ENCODE measurements at regions not wholly inside any gene's neighbourhood (a gene's known extent, or its start where the extent isn't known, plus 50 kb on each side); places are given as distances from the start of the nearest gene placed in this dataset.
"Not testable (repeated sequence)": the region's sequence is repeated elsewhere in the genome, so short reads cannot be mapped to it uniquely, and the experiment has no call there.

DNA sequence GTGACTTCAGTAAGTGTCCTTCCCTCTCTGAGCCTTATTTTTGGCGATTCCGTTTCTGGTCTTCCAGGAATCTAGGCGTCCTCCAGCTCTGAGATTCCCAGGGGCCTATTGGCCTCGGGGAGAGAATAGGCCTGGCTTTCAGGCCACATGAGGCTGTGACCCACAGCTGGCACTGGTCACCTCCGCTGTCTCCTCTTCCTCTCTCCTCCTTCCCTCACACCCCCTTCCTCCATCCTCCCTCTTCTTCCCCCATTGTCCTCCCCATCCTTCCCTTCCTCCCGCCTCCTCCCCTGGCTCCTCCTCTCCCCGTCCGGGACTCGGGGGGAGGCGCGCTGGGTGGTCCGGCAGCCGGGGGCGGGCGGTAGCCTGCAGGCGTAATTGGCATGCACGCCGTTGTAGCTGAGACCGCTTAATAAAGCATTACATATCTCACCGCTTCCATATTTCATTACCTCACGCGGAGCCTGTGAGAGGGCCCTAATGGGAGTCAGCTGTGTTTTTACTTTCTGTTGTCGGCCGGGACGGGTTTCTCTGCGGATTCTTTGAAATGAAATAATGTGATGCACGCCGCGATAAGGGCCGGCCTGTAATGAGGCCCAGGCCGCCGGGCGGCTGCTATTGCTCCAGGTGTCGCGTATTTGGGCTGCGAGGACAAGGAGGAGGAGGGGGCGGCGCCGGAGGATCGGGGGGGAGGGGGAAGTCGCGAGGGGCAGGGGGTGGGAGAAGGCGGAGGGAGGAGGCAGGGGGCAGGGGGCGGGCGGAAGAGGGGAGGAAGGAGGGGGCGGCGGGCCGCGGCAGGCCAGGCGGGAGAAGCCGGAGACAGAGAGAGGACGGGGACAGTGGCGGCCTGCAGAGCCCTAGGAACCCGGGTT lies 95.3 kb downstream of the FOXD2 start:
- DNase-seq (ENCODE audit: low read depth), result no peak
- H3K4me3 ChIP-seq (ENCODE audit: low read depth, low read length), result no peak overlapping the region

DNA sequence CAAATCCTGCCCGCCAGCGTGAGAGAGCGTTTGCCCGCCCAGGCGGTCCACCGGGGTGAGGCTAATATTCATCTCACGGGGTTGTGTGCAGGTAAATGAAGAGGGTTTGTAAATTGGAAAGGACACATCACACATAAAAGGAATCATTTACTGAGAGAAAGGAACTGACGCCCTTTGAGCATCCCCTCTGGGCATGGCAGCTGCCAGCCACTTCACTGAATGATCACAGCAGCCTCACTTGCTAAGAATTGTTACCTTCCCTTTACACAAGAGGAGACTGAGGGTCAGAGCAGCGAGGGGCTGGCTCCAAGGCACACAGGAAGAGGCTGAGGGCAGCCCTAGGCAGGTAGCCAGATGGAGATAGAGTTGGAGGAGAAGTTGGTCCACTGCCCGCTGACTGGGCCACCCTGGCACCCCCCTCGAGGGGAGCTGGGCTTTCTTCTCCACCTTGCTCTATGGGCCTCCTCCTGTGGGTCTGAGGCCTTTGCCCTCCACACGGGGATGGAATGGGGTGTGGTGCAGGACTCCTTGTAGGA lies 96.0 kb downstream of the FOXD2 start:
- no peak for DNase-seq (ENCODE audit: low read depth)
- H3K4me3 ChIP-seq (ENCODE audit: low read depth, low read length), result no peak overlapping the region
- TF ChIP-seq, protein P1, sequence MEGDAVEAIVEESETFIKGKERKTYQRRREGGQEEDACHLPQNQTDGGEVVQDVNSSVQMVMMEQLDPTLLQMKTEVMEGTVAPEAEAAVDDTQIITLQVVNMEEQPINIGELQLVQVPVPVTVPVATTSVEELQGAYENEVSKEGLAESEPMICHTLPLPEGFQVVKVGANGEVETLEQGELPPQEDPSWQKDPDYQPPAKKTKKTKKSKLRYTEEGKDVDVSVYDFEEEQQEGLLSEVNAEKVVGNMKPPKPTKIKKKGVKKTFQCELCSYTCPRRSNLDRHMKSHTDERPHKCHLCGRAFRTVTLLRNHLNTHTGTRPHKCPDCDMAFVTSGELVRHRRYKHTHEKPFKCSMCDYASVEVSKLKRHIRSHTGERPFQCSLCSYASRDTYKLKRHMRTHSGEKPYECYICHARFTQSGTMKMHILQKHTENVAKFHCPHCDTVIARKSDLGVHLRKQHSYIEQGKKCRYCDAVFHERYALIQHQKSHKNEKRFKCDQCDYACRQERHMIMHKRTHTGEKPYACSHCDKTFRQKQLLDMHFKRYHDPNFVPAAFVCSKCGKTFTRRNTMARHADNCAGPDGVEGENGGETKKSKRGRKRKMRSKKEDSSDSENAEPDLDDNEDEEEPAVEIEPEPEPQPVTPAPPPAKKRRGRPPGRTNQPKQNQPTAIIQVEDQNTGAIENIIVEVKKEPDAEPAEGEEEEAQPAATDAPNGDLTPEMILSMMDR (IDR thresholded peaks at IDR 0.05; ENCODE audit: low read depth, low read length, missing control alignments), result no peak

More for the DNA sequence above, 95.3 kb downstream of the FOXD2 start:
- TF ChIP-seq, protein P1 (IDR thresholded peaks at IDR 0.05; ENCODE audit: low read depth, low read length, missing control alignments), result no peak

DNA sequence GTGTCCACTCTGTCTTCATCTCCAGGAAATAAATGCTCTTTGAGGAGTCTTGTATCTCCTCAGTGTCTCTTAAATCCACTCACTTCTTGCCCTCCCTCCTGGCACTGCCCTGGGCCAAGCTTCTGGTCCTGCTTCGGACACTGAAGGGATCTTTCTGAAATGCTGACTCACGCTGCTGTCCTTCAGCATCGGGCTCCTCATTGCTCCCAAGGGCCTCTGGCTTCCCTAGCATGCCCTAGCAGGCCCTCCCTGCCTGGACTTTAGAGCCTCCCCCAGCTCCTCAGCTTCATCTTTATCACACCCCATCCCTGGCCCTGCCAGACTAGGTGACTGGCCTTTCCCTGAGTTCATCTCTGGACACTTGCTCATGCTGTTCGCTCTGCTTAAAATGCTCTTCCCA lies 96.6 kb downstream of the FOXD2 start:
- no peak for DNase-seq (ENCODE audit: low read depth)
- H3K4me3 ChIP-seq (ENCODE audit: low read depth, low read length), result no peak overlapping the region
- TF ChIP-seq, protein P1 (IDR thresholded peaks at IDR 0.05; ENCODE audit: low read depth, low read length, missing control alignments), result no peak

DNA sequence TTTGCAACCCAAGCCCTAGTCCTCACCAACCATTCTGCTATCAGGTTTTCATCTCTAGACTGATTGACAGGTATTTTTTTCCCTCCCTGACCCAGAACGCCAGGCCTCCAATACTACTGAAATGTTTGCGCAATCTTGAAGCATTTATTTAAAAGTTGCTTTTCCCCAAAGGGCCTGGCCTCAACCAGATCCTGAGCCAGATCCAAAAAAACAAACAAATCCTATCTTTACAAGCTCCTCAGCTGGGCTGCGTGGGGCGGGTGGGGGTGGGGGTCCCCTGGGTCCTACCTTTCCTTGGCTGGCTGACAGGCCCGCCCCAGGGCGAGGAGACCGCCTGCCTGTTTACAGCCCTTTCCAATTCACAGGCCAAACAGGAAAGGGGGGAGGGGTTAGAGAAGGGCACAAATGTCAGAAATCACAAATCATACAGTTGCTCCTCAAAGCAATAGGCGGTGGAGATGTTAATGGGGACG lies 98.8 kb downstream of the FOXD2 start:
- TF ChIP-seq, protein P1 (IDR thresholded peaks at IDR 0.05; ENCODE audit: low read depth, low read length, missing control alignments), result no peak
- no peak for DNase-seq (ENCODE audit: low read depth)
- no peak overlapping the region for H3K4me3 ChIP-seq (ENCODE audit: low read depth, low read length)

DNA sequence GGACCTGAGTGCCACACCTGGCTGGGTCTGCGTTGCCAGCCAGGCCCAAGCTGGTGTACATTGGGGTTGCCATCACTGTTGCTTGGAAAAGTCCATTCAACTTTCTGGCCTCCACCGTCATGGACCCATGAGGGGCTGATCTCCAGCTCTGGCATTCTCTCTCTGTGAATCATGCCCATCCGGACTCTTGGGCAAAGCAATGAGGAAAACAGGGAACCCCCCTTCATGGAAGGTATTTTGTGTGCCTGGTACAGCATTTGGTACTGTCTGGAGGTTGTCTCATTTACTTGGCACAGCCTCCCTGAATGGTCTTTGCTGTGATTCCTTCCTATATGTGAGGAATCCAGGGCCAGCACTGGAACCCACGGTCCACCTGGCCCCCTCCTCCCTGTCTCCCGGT lies 99.4 kb downstream of the FOXD2 start:
- DNase-seq (ENCODE audit: low read depth), result no peak
- TF ChIP-seq, protein P1 (IDR thresholded peaks at IDR 0.05; ENCODE audit: low read depth, low read length, missing control alignments), result no peak
- H3K4me3 ChIP-seq (ENCODE audit: low read depth, low read length), result no peak overlapping the region

DNA sequence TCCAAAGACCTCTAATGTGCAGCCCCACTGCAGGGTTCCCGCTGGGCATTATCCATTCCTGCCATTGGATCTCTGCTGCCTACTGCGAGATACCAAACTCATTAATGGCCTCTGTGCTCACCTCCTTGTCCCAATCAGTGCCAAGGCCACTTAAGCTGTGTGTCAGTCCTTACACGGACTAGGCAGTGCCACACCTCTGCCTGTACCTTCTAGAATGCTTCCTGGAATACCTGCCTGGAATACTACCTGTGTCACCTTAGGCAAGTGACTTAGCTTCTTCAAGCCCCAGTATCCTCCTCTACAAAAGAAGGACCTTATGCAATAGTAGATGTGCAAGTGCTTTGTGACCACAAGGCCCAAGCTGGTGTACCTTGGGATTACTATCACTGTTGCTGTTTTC lies 100.1 kb downstream of the FOXD2 start:
- TF ChIP-seq, protein P1 (IDR thresholded peaks at IDR 0.05; ENCODE audit: low read depth, low read length, missing control alignments), result no peak
- H3K4me3 ChIP-seq (ENCODE audit: low read depth, low read length), result no peak overlapping the region
- DNase-seq (ENCODE audit: low read depth), result no peak

DNA sequence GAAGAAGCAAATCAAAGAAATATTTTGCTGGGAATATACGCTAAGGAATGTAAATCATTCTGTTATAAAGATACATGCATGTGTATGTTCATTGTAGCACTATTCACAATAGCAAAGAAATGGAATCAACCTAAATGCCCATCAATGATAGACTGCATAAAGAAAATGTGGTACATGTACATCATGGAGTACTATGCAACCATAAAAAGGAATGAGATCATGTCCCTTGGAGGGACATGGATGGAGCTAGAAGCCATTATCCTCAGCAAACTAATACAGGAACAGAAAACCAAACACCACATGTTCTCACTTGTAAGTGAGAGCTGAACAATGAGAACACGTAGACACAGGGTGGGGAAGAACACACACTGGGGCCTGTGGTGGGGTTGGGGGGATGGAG lies 100.7 kb downstream of the FOXD2 start:
- not testable (repeated sequence) for DNase-seq (ENCODE audit: low read depth)

DNA sequence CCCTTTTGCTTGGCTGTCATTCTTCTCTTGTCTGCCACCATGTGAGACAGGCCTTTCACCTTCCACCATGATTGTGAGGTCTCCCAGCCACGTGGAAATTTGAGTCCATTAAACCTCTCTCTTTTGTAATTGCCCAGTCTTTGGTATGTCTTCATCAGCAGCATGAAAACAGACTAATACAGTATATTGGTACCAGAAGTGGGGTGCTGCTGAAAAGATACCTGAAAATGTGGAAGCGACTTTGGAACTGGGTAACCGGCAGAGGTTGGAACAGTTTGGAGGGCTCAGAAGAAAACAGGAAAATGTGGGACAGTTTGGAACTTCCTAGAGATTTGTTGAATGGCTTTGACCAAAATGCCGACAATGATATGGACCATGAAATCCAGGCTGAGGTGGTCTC lies 103.9 kb downstream of the FOXD2 start:
- DNase-seq (ENCODE audit: low read depth); H3K4me3 ChIP-seq (ENCODE audit: low read depth, low read length): not testable (repeated sequence)

More for the DNA sequence above, 100.7 kb downstream of the FOXD2 start:
- not testable (repeated sequence) for H3K4me3 ChIP-seq (ENCODE audit: low read depth, low read length)

DNA sequence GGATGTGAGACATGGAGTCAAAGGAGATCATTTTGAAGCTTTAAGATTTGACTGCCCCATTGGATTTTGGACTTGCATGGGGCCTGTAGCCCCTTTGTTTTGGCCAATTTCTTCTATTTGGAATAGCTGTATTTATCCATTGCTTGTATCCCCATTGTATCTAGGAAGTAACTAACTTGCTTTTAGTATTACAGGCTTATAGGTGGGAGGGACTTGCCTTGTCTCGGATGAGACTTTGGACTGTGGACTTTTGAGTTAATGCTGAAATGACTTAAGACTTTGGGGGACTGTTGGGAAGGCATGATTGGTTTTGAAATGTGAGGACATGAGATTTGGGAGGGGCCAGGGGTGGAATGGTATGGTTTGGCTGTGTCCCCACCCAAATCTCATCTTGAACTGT lies 105.2 kb downstream of the FOXD2 start:
- DNase-seq (ENCODE audit: low read depth); H3K4me3 ChIP-seq (ENCODE audit: low read depth, low read length): not testable (repeated sequence)

All from GM12864 (cell line).